Tibial artery (tissue), 4 donors: ENCODE measurements at regions not wholly inside any gene's neighbourhood (a gene's known extent, or its start where the extent isn't known, plus 50 kb on each side); places are given as distances from the start of the nearest gene placed in this dataset.
"Not testable (repeated sequence)": the region's sequence is repeated elsewhere in the genome, so short reads cannot be mapped to it uniquely, and the experiment has no call there.

Source experiments
- DNase-seq, 2 donors: peaks; one replicate each; pipeline ENCODE4 v3.0.0-alpha.2; 2019
- H3K27ac ChIP-seq, 2 donors: fragments of 200-600 bp; sonication (generic) in 1 of 2; 1 replicate in 1 of 2; 2 replicates in 1 of 2; pipeline ENCODE4 v1.5.1; 2018 to 2019; ENCODE audit warnings: mild to moderate bottlenecking in 1 of 2
- H3K27me3 ChIP-seq, 2 donors: fragments of 200-600 bp; sonication (generic) in 1 of 2; one replicate each; pipeline versions ENCODE4 v1.5.1 to v1.6.0; 2016 to 2019
- H3K36me3 ChIP-seq, 3 donors: fragments of 200-600 bp; sonication (generic) in 2 of 3; one replicate each; pipeline ENCODE4 v1.5.1; 2016 to 2019; ENCODE audit warnings: mild to moderate bottlenecking in 2 of 3
- H3K4me1 ChIP-seq, 4 donors: fragments of 200-600 bp; sonication (generic) in 2 of 4; 1 replicate in 3 of 4; 2 replicates in 1 of 4; pipeline ENCODE4 v1.5.1; 2016 to 2019
- H3K4me3 ChIP-seq, 2 donors: fragments of 200-600 bp; sonication (generic) in 1 of 2; 1 replicate in 1 of 2; 2 replicates in 1 of 2; pipeline ENCODE4 v1.5.1; 2018 to 2019; ENCODE audit warnings: mild to moderate bottlenecking in 2 of 2
- H3K9me3 ChIP-seq, 3 donors: fragments of 200-600 bp; sonication (generic) in 1 of 3; one replicate each; pipeline ENCODE4 v1.5.1; 2016 to 2019
- CTCF ChIP-seq, 2 experiments: fragments of 200-600 bp in 1 of 2; fragments of 450-650 bp in 1 of 2; IDR thresholded peaks; one replicate each; pipeline ENCODE4 v1.5.1; 2017 to 2019; ENCODE audit warnings: antibody characterized with exemption in 2 of 2, mild to moderate bottlenecking in 1 of 2, moderate library complexity in 1 of 2
- intact Hi-C: fragments of 100-400 bp; cut with DNase I; formaldehyde crosslinking; loops from one replicate; pipeline ENCODE4 v1.15.0; 2023; ENCODE audit warnings: low total_unique reads

- H3K4me3 ChIP-seq = no peak overlapping the region
- peak in 1 of 2 experiments; percentile 14 for TF ChIP-seq CTCF (IDR thresholded peaks at IDR 0.05)
- no peaks in the 10 kb centered on the region for H3K27me3 ChIP-seq
- intact Hi-C loops = no loop called here
- no peaks in the 10 kb centered on the region for H3K4me1 ChIP-seq
- no peaks in the 10 kb centered on the region for H3K9me3 ChIP-seq
- DNase-seq = no peak
- no peak overlapping the region for H3K27ac ChIP-seq
- no peaks in the 10 kb centered on the region for H3K36me3 ChIP-seq
These were observed 830.2 kb upstream of the SPRY2 start for GRCh38 chr13:81171065-81171647.

- DNase-seq, H3K27me3 ChIP-seq, H3K36me3 ChIP-seq, H3K4me3 ChIP-seq, intact Hi-C loops, H3K9me3 ChIP-seq, H3K4me1 ChIP-seq, H3K27ac ChIP-seq: not testable (repeated sequence)
These were observed 822.9 kb upstream of the SPRY2 start for GRCh38 chr13:81163823-81164222.

GRCh38 chr13:81153478-81153877 lies 812.6 kb upstream of the SPRY2 start:
- Histone ChIP-seq H3K36me3 (no peaks in the 10 kb centered on the region), H3K4me3 (no peak overlapping the region), H3K4me1 (no peaks in the 10 kb centered on the region), H3K27ac (no peak overlapping the region), H3K27me3 (no peaks in the 10 kb centered on the region), H3K9me3 (no peaks in the 10 kb centered on the region)
- TF ChIP-seq CTCF (IDR thresholded peaks at IDR 0.05) = no peak
- DNase-seq = no peak
- intact Hi-C loops = no loop called here

- no peak overlapping the region for H3K4me3 ChIP-seq
- H3K36me3 ChIP-seq = no peaks in the 10 kb centered on the region
- no peak overlapping the region for H3K27ac ChIP-seq
- no peaks in the 10 kb centered on the region for H3K9me3 ChIP-seq
- no peak for DNase-seq
- H3K4me1 ChIP-seq = no peaks in the 10 kb centered on the region
- no peak for TF ChIP-seq CTCF (IDR thresholded peaks at IDR 0.05)
- no peaks in the 10 kb centered on the region for H3K27me3 ChIP-seq
- intact Hi-C loops = no loop called here
These were observed 807.9 kb upstream of the SPRY2 start for GRCh38 chr13:81148822-81149221.

GRCh38 chr13:81146576-81146975 lies 805.6 kb upstream of the SPRY2 start:
- intact Hi-C loops = not testable (repeated sequence)

GRCh38 chr13:81142306-81142999 lies 801.5 kb upstream of the SPRY2 start:
- no peak for DNase-seq
- intact Hi-C loops = no loop called here
- no peak for TF ChIP-seq CTCF (IDR thresholded peaks at IDR 0.05)
- Histone ChIP-seq H3K4me3 (no peak overlapping the region), H3K27ac (no peak overlapping the region), H3K4me1 (no peaks in the 10 kb centered on the region), H3K27me3 (no peaks in the 10 kb centered on the region), H3K36me3 (no peaks in the 10 kb centered on the region), H3K9me3 (no peaks in the 10 kb centered on the region)

More at GRCh38 chr13:81146576-81146975, 805.6 kb upstream of the SPRY2 start:
- H3K36me3 ChIP-seq, H3K9me3 ChIP-seq, H3K4me1 ChIP-seq, H3K4me3 ChIP-seq, H3K27me3 ChIP-seq, H3K27ac ChIP-seq, DNase-seq: not testable (repeated sequence)
